NCI-H2196 (cell line): ENCODE measurements at regions not wholly inside any gene's neighbourhood (a gene's known extent, or its start where the extent isn't known, plus 50 kb on each side); places are given as distances from the start of the nearest gene placed in this dataset.
"Not testable (repeated sequence)": the region's sequence is repeated elsewhere in the genome, so short reads cannot be mapped to it uniquely, and the experiment has no call there.

Source experiments
- DNase-seq: peaks from one replicate; lab custom pipeline; 2025; ENCODE audit not compliant: unreplicated experiment; lab: John Stamatoyannopoulos, UW

- not testable (repeated sequence) for DNase-seq
These were observed 63.9 kb downstream of the RWDD3 start for GRCh38 chr1:95297906-95298305.

GRCh38 chr1:95301091-95301490, 67.1 kb downstream of the RWDD3 start:
- DNase-seq = no peak

- no peak for DNase-seq
These were observed 67.6 kb downstream of the RWDD3 start for GRCh38 chr1:95301614-95302013.

- DNase-seq = no peak
These were observed 70.8 kb downstream of the RWDD3 start for GRCh38 chr1:95304803-95305202.

- no peak for DNase-seq
These were observed 74.4 kb downstream of the RWDD3 start for GRCh38 chr1:95308276-95309030.

- DNase-seq = peak; percentile 36
These were observed 75.0 kb downstream of the RWDD3 start for GRCh38 chr1:95309031-95309471.

- no peak for DNase-seq
These were observed 77.0 kb downstream of the RWDD3 start for GRCh38 chr1:95311014-95311413.

GRCh38 chr1:95311762-95312161, 77.8 kb downstream of the RWDD3 start:
- no peak for DNase-seq

- no peak for DNase-seq
These were observed 78.2 kb downstream of the RWDD3 start for GRCh38 chr1:95312181-95312580.

GRCh38 chr1:95313527-95313926, 79.5 kb downstream of the RWDD3 start:
- DNase-seq = no peak

GRCh38 chr1:95321531-95321930, 87.5 kb downstream of the RWDD3 start:
- no peak for DNase-seq

- DNase-seq = no peak
These were observed 89.1 kb downstream of the RWDD3 start for GRCh38 chr1:95323123-95323522.

- no peak for DNase-seq
These were observed 91.3 kb downstream of the RWDD3 start for GRCh38 chr1:95325349-95325748.

- DNase-seq = no peak
These were observed 92.0 kb downstream of the RWDD3 start for GRCh38 chr1:95326023-95326422.

- DNase-seq = no peak
These were observed 98.7 kb downstream of the RWDD3 start for GRCh38 chr1:95332754-95333153.

GRCh38 chr1:95339377-95339776, 105.4 kb downstream of the RWDD3 start:
- DNase-seq = no peak

- no peak for DNase-seq
These were observed 106.1 kb downstream of the RWDD3 start for GRCh38 chr1:95340061-95340460.

GRCh38 chr1:95352767-95353166, 118.8 kb downstream of the RWDD3 start:
- DNase-seq = no peak

GRCh38 chr1:95353194-95353593, 119.2 kb downstream of the RWDD3 start:
- peak; percentile 14 for DNase-seq

GRCh38 chr1:95364546-95364945, 130.5 kb downstream of the RWDD3 start:
- no peak for DNase-seq

GRCh38 chr1:95366498-95366897, 132.5 kb downstream of the RWDD3 start:
- no peak for DNase-seq

GRCh38 chr1:95368178-95368577, 134.2 kb downstream of the RWDD3 start:
- no peak for DNase-seq
